Stimulated activated naive CD8-positive, alpha-beta T cell treated with anti-CD3 and anti-CD28 coated beads, Interleukin-15, Interleukin-2, amounts not matched to agents 100 ng/mL and 50 ng/mL, for 24 hours (primary cell): ENCODE measurements at regions not wholly inside any gene's neighbourhood (a gene's known extent, or its start where the extent isn't known, plus 50 kb on each side); places are given as distances from the start of the nearest gene placed in this dataset.

Experiments used
- H3K27ac Mint-ChIP-seq: one replicate; pipeline ENCODE4 v1.8.0; 2021; ENCODE audit warnings: mild to moderate bottlenecking, mixed read lengths
- H3K27me3 Mint-ChIP-seq: one replicate; pipeline ENCODE4 v1.8.0; 2021; ENCODE audit warnings: mixed read lengths
- H3K36me3 Mint-ChIP-seq: one replicate; pipeline ENCODE4 v1.8.0; 2021; ENCODE audit warnings: low read depth, mixed read lengths
- H3K4me1 Mint-ChIP-seq: one replicate; pipeline ENCODE4 v1.8.0; 2021; ENCODE audit warnings: low read depth, mixed read lengths
- H3K4me3 Mint-ChIP-seq: one replicate; pipeline ENCODE4 v1.8.0; 2021; ENCODE audit warnings: mild to moderate bottlenecking, mixed read lengths
- H3K9me3 Mint-ChIP-seq: one replicate; pipeline ENCODE4 v1.8.0; 2021; ENCODE audit warnings: mixed read lengths

DNA sequence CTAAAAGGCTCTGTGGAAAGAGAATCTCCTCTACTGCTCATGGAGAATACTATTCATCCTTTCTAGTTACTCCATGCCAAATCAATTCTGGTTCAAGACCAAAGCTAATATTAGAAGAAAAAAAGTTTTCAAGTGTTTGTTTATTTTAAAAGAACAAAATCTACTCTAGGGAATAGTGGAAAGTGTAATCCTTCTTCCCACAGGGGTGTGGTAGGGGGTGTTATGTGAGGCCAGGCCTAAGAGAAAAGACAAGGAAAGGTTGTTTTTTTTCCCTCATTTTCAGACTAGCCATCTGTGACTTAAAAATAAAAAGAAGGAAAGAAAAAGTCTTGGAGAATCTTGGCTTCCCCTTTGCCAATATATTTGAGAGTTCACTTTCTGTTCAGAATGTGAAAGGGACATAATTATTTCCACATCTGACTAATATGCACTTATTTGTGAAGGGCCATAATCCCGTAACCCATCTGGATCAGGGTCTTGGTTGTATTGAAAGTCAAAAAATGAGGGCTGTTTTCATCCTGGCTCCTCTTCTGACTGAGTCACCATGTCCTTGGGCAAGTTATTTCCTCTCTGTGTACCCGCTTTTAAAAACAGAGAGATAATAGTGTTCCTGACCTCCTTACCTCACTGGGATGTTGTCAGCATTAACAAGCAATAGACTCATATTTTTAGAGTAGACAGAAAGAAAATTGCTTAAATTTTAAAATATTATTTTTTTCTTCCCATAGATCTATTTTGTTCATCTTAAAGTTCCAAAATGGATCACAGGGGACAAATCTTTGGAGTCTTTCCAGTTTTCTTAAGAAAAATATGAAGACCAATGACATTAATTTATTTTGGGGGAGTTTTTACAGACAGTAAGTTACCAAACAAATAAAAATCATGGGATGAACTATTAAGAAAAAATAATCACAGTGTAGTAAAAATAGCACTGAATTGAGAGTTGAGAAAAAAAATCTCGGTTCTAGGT lies 233.7 kb downstream of the IBTK start:
- no peaks in the 10 kb centered on the region for H3K27me3 Mint-ChIP-seq
- peaks cover 4% of the 10 kb centered on the region for H3K9me3 Mint-ChIP-seq
- no peaks in the 10 kb centered on the region for H3K36me3 Mint-ChIP-seq
- H3K4me3 Mint-ChIP-seq: no peak overlapping the region
- no peak overlapping the region for H3K27ac Mint-ChIP-seq
- no peaks in the 10 kb centered on the region for H3K4me1 Mint-ChIP-seq

DNA sequence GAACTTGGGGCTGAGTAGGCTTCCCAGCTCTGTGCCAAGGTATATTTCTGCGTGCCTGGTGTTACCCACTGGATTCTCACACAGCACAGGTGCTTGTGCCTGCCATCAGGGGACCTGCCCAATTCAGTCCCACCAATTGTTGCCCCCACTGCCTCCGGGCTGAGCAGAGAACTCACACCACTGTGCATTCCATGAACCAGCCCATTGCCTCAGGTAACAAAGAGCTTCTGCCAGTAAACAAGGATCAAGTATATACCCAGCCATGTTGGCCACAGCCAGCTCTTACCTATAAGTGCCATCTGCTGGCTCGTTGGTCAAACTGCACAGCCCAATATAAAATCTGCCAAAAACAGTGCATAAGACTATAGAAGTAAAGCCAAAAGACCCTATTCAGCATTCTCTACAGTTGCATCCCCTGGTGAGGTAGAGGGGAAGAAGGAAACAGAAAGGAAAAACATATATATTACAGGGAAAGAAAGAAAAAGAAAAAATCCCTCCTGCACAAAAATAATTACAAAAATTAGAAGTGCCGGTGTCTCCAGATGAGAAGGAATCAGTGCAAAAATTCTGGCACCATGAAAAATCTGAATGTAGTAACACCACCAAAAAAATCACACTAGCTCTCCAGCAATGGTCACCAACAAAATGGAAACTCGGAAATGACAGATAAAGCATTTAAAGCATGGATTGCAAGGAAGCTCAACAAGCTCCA lies 241.4 kb downstream of the IBTK start:
- Mint-ChIP-seq H3K9me3 (peaks cover 10% of the 10 kb centered on the region), H3K36me3 (no peaks in the 10 kb centered on the region), H3K27ac (no peak overlapping the region), H3K4me1 (no peaks in the 10 kb centered on the region), H3K4me3 (no peak overlapping the region), H3K27me3 (no peaks in the 10 kb centered on the region)

DNA sequence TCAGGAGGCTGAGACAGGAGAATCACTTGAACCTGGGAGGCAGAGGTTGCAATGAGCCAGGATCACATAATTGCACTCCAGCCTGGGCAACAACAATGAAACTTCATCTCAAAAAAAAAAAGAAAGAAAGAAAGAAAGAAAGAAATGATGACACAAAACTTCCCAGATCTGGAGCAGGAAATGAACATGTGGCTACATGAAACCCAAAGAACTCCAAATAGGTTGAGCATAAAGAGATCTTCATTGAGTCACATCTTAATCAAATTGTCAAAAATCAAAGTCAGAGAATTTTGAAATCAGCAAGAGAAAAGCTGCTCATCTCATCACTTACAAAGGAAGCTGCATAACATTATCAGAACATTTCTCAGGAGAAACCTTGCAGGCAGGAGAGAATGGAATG lies 247.0 kb downstream of the IBTK start:
- Mint-ChIP-seq H3K27me3 (peaks cover 5% of the 10 kb centered on the region), H3K4me1 (no peaks in the 10 kb centered on the region), H3K9me3 (no peaks in the 10 kb centered on the region), H3K4me3 (no peak overlapping the region), H3K36me3 (no peaks in the 10 kb centered on the region), H3K27ac (no peak overlapping the region)

DNA sequence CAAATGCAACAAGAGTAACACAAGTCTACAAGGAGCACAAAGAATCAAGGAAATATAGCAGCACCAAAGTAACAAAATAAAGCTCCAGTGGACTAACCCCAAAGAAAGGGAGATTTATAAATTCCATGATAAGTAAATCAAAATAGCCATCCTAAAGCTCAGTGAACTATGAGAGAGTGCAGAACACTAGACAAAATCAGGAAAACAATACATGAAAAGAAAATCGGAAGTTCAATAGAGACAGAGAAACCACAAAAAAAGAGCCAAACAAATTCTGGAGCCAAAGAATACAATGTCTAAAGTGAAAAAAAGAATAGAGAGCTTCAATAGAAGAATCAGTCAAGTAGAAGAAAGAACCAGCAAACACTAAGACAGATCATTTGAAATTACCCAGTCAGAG lies 247.3 kb upstream of the TENT5A start:
- Mint-ChIP-seq H3K36me3 (no peaks in the 10 kb centered on the region), H3K4me3 (no peak overlapping the region), H3K27me3 (peaks cover 5% of the 10 kb centered on the region), H3K9me3 (no peaks in the 10 kb centered on the region), H3K4me1 (no peaks in the 10 kb centered on the region), H3K27ac (no peak overlapping the region)

DNA sequence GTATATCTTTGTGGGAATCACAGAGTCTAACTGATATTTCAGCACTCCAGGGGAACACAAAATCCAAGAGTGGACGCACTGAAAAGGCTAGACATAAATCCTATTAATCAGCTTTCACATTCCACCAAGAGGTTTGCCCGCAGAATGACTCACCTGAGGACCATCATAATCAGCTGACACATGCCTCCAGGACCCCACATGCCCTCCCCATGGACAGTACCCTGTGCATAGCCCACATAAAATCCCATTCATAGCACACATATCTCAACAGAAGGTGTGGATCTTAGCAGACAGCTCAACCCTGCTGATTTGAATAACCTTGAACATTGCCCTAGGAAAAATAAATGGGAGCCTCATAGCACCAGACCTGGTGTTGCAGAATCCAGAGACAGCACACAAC lies 246.8 kb upstream of the TENT5A start:
- Mint-ChIP-seq H3K4me1 (no peaks in the 10 kb centered on the region), H3K4me3 (no peak overlapping the region), H3K27ac (no peak overlapping the region), H3K9me3 (no peaks in the 10 kb centered on the region), H3K27me3 (peaks cover 5% of the 10 kb centered on the region), H3K36me3 (no peaks in the 10 kb centered on the region)

DNA sequence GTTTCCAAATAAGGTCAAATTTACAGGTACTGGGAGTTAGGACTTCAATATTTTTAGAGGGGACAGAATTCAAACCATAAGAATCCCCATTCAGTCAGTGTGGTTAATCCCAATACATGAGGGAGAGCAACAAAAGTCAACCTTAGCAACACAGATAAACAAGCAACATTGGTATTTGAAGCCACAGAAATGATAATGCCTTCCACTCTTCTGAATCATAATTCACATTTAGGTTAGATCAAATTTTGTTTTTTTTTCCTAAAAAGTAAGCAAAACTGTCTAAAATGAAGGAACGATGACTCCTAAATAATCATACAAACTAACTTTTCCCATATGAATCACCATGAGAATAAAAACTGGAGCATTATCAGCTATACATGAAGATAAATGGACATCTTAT lies 246.0 kb upstream of the TENT5A start:
- Mint-ChIP-seq H3K4me3 (no peak overlapping the region), H3K27ac (no peak overlapping the region), H3K36me3 (no peaks in the 10 kb centered on the region), H3K9me3 (no peaks in the 10 kb centered on the region), H3K4me1 (no peaks in the 10 kb centered on the region), H3K27me3 (peaks cover 5% of the 10 kb centered on the region)

DNA sequence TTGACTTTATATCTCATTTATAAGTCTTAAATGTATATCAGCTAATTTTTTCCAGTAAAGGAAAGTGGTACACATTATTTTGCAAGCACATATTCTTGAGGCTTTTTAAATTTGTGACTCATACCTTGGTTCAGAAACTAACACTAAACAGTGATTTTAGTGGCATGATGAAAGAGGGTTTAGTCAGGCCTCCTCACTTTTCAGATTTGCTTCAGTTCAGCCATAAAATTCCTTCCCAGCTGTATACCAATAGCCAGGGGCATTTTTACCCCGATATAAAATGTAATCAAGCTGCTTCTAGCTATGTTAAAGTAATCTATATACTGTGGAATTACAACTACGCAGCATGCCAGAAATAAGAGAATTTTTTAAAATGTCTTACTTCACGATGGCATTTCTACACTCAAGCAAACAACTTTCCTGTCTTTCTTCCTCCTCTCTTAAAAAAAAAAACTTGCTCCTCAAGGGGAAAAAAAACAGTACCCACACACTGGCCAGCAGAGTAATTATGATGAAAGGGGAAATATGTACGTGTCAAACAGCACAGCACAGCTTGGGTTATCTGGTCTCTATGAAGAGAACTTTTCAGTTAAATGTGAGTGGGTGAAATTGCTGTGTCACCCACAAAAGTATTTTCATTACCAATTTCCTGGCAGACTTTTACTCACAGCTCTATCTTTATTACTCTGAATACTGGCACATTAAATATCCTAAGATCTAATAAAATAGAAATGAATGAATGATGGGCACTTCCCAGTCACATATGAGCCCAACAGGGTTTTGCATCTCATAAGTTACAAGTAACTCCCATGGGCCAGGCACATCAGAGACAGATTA lies 244.8 kb upstream of the TENT5A start:
- H3K27me3 Mint-ChIP-seq: peaks cover 5% of the 10 kb centered on the region
- no peaks in the 10 kb centered on the region for H3K4me1 Mint-ChIP-seq
- no peaks in the 10 kb centered on the region for H3K9me3 Mint-ChIP-seq
- no peak overlapping the region for H3K4me3 Mint-ChIP-seq
- no peaks in the 10 kb centered on the region for H3K36me3 Mint-ChIP-seq
- H3K27ac Mint-ChIP-seq: no peak overlapping the region

DNA sequence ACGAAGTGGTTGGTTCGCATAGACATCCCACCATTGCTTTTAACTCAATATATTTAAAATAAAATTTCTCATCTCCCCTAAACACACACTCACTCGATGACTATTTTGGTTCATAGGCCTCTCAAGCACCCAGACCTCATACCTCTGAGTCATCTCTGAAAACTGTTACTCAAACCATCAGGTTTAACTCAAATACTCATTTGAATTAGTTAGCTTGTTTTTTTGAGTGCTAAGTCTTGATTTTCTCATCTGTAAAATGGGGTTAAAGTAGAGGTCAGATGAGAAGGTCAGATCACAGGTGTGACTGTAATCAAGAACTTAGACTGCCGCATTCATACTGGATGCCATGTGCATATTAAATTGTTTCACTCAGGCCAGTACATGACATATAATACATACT lies 243.9 kb upstream of the TENT5A start:
- H3K9me3 Mint-ChIP-seq: no peaks in the 10 kb centered on the region
- H3K27ac Mint-ChIP-seq: no peak overlapping the region
- no peaks in the 10 kb centered on the region for H3K4me1 Mint-ChIP-seq
- H3K27me3 Mint-ChIP-seq: peaks cover 5% of the 10 kb centered on the region
- H3K4me3 Mint-ChIP-seq: no peak overlapping the region
- H3K36me3 Mint-ChIP-seq: no peaks in the 10 kb centered on the region

DNA sequence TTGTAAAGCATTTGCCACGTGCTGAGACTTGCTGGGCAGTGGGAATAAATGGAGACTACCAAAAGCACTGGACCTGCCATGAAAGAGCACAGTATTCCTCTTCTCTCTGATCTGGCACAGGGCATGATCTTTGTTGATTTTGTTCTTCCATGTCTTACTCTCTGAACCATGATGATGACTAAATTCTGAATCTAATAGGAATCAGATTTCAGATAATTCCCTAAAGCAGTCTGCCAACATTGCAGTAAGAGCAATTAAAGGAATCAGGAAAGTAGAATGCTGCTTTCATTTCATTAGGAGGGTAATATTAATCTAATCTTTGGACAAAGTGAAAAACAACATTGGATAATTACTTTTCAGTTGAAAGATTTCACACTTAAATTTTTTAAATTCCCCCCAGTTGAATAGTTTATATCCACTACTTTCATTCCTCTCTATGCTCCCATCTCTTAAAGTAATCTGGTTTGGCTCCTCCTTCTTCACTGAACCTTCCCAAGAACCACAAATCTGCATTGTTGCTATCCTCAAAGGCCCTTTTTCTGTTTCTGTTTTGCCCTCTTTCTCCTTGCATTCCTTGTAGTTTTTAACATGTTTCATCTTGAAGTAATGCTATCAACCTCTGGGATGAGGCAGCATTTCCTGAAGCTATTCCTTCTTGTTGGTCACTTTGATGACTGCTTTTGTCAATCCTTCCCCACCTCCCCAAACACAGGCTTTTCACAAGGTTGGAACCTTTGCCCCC lies 243.2 kb upstream of the TENT5A start:
- Mint-ChIP-seq H3K27me3 (peaks cover 5% of the 10 kb centered on the region), H3K4me3 (no peak overlapping the region), H3K9me3 (no peaks in the 10 kb centered on the region), H3K36me3 (no peaks in the 10 kb centered on the region), H3K4me1 (no peaks in the 10 kb centered on the region), H3K27ac (no peak overlapping the region)

DNA sequence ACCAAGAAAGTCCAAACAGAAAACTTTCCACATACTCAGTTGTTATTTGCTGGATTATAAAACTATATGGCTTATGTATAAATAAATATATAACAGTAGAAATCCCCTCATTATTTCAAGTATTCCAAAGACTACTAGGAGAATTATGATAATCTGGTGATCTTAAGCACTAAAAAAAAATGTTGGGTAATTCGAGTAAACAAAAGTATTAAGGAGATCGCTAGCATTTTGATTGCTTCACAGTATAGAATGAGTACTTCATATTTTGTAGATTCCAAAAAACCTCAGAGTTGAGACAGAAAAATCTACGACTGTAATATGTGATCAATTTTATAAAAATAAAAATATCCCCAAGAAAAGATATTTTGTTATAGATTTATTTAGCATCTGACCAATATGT lies 236.4 kb upstream of the TENT5A start:
- H3K4me1 Mint-ChIP-seq: no peaks in the 10 kb centered on the region
- H3K4me3 Mint-ChIP-seq: no peak overlapping the region
- no peak overlapping the region for H3K27ac Mint-ChIP-seq
- H3K27me3 Mint-ChIP-seq: no peaks in the 10 kb centered on the region
- H3K9me3 Mint-ChIP-seq: peaks cover 7% of the 10 kb centered on the region
- no peaks in the 10 kb centered on the region for H3K36me3 Mint-ChIP-seq

DNA sequence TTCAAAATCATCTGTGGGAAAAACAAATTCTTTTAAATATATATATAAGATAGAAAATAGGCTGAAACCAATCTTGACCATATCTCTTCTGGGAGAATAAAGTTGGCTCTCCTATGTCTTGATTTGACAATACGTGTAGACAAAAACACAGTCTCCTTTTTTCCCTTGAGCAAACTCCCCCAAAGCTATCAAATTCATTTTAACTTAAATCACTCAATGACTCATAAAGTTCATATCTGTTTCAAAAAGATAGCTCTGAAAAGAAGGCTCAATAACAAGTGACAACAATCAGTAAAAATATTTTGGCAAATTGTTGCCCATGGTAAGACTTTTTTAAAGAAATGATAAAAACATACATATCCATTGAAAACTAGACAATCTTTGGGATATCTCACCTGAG lies 236.0 kb upstream of the TENT5A start:
- peaks cover 7% of the 10 kb centered on the region for H3K9me3 Mint-ChIP-seq
- H3K36me3 Mint-ChIP-seq: no peaks in the 10 kb centered on the region
- no peaks in the 10 kb centered on the region for H3K4me1 Mint-ChIP-seq
- no peak overlapping the region for H3K4me3 Mint-ChIP-seq
- H3K27ac Mint-ChIP-seq: no peak overlapping the region
- H3K27me3 Mint-ChIP-seq: no peaks in the 10 kb centered on the region

DNA sequence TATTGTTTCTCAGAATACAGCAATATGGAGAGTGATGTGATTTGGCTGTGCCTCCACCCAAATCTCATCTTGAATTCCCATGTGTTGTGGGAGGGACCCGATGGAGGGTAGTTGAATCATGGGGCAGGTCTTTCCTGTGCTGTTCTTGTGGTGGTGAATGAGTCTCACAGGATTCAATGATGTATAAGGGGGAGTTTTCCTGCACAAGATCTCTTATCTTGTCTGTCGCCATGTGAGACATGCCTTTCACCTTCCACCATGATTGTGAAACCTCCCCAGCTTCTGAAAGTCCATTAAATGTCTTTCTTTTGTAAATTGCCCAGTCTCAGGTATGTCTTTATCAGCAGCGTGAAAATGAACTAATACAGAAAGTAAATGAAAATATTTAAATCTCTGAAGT lies 234.8 kb upstream of the TENT5A start:
- Mint-ChIP-seq H3K4me1 (no peaks in the 10 kb centered on the region), H3K4me3 (no peak overlapping the region), H3K9me3 (peaks cover 7% of the 10 kb centered on the region), H3K27ac (no peak overlapping the region), H3K27me3 (no peaks in the 10 kb centered on the region), H3K36me3 (no peaks in the 10 kb centered on the region)

DNA sequence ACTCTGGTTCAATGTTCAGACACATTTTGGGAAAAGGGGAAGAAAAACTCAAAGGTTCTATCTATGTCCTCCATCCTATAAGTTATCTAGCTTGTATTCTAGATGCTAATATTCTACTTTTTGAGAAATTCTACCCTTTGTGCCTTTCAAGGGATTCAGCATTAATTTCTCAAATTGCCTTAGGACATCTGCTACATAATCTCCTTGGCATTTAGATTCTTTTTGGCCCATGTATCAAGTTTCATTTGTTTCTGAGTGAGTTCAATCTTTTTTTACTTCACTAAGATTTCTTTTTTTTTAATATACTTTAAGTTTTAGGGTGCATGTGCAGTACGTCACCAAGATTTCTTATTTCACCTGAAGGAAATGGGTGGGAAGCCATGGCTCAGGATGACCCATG lies 232.7 kb upstream of the TENT5A start:
- Mint-ChIP-seq H3K4me3 (no peak overlapping the region), H3K27ac (no peak overlapping the region), H3K9me3 (peaks cover 7% of the 10 kb centered on the region), H3K4me1 (no peaks in the 10 kb centered on the region), H3K36me3 (no peaks in the 10 kb centered on the region), H3K27me3 (no peaks in the 10 kb centered on the region)

DNA sequence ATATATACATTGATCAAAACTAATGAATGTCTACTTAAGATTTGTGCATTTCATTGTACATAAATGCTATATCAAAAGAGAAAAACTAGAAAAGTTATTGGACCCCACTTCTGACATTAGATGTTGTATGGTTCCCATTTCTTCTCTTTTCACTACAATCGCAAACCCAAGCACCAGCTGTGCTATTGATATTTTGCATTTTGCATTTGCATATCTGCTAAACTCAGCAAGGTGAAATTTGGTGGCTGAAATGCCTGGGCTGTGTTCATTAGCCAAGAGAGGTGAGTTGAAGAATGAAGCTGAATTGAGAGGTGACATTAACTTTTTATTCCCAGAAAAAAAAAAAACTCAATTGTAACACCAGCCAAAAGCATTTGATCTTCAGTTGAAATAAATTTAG lies 232.1 kb upstream of the TENT5A start:
- H3K27ac Mint-ChIP-seq: no peak overlapping the region
- H3K9me3 Mint-ChIP-seq: peaks cover 7% of the 10 kb centered on the region
- no peak overlapping the region for H3K4me3 Mint-ChIP-seq
- H3K36me3 Mint-ChIP-seq: no peaks in the 10 kb centered on the region
- H3K27me3 Mint-ChIP-seq: no peaks in the 10 kb centered on the region
- no peaks in the 10 kb centered on the region for H3K4me1 Mint-ChIP-seq
